ENCODE measurements at regions not wholly inside any gene's neighbourhood (a gene's known extent, or its start where the extent isn't known, plus 50 kb on each side); places are given as distances from the start of the nearest gene placed in this dataset.

- Mint-ChIP-seq H3K36me3 (no peaks in the 10 kb centered on the region), H3K9me3 (no peaks in the 10 kb centered on the region), H3K27me3 (ENCODE audit: low read depth) (no peaks in the 10 kb centered on the region), H3K4me3 (no peak overlapping the region), H3K4me1 (peaks cover 2% of the 10 kb centered on the region), H3K27ac (no peak overlapping the region)
- no peak for DNase-seq (ENCODE audit: low spot score in 2 of 2, unreplicated experiment in 2 of 2)
- TF ChIP-seq CTCF (IDR thresholded peaks at IDR 0.05; ENCODE audit: unreplicated experiment) = no peak
Observed at GRCh38 chr2:138219961-138220360, 255.7 kb downstream of the HNMT start.

GRCh38 chr2:138221358-138221757, 257.1 kb downstream of the HNMT start:
- no peaks in the 10 kb centered on the region for H3K9me3 Mint-ChIP-seq
- no peak for TF ChIP-seq CTCF (IDR thresholded peaks at IDR 0.05; ENCODE audit: unreplicated experiment)
- DNase-seq (ENCODE audit: low spot score in 2 of 2, unreplicated experiment in 2 of 2) = no peak
- H3K36me3 Mint-ChIP-seq = no peaks in the 10 kb centered on the region
- H3K27me3 Mint-ChIP-seq (ENCODE audit: low read depth) = no peaks in the 10 kb centered on the region
- H3K27ac Mint-ChIP-seq = no peak overlapping the region
- no peak overlapping the region for H3K4me3 Mint-ChIP-seq
- H3K4me1 Mint-ChIP-seq = peaks cover 2% of the 10 kb centered on the region

GRCh38 chr2:138223319-138223718, 259.0 kb downstream of the HNMT start:
- no peak for TF ChIP-seq CTCF (IDR thresholded peaks at IDR 0.05; ENCODE audit: unreplicated experiment)
- H3K27me3 Mint-ChIP-seq (ENCODE audit: low read depth) = no peaks in the 10 kb centered on the region
- H3K9me3 Mint-ChIP-seq = peaks cover 3% of the 10 kb centered on the region
- H3K4me3 Mint-ChIP-seq = no peak overlapping the region
- no peaks in the 10 kb centered on the region for H3K36me3 Mint-ChIP-seq
- no peak for DNase-seq (ENCODE audit: low spot score in 2 of 2, unreplicated experiment in 2 of 2)
- no peak overlapping the region for H3K27ac Mint-ChIP-seq
- peaks cover 2% of the 10 kb centered on the region for H3K4me1 Mint-ChIP-seq

- DNase-seq (ENCODE audit: low spot score in 2 of 2, unreplicated experiment in 2 of 2) = no peak
- Mint-ChIP-seq H3K27me3 (ENCODE audit: low read depth) (no peaks in the 10 kb centered on the region), H3K9me3 (peaks cover 8% of the 10 kb centered on the region), H3K36me3 (no peaks in the 10 kb centered on the region), H3K27ac (no peak overlapping the region), H3K4me3 (no peak overlapping the region), H3K4me1 (peaks cover 5% of the 10 kb centered on the region)
- TF ChIP-seq CTCF (IDR thresholded peaks at IDR 0.05; ENCODE audit: unreplicated experiment) = no peak
Observed at GRCh38 chr2:138227195-138227594, 262.9 kb downstream of the HNMT start.

- Mint-ChIP-seq H3K9me3 (peaks cover 10% of the 10 kb centered on the region), H3K27ac (no peak overlapping the region)
- DNase-seq (ENCODE audit: low spot score in 2 of 2, unreplicated experiment in 2 of 2) = no peak
Observed at GRCh38 chr2:138228101-138228500, 263.8 kb downstream of the HNMT start.

More at GRCh38 chr2:138228101-138228500, 263.8 kb downstream of the HNMT start:
- Mint-ChIP-seq H3K4me3 (no peak overlapping the region), H3K4me1 (peaks cover 5% of the 10 kb centered on the region), H3K27me3 (ENCODE audit: low read depth) (no peaks in the 10 kb centered on the region), H3K36me3 (no peaks in the 10 kb centered on the region)
- TF ChIP-seq CTCF (IDR thresholded peaks at IDR 0.05; ENCODE audit: unreplicated experiment) = no peak
